GM21786 (cell line): ENCODE measurements at regions not wholly inside any gene's neighbourhood (a gene's known extent, or its start where the extent isn't known, plus 50 kb on each side); places are given as distances from the start of the nearest gene placed in this dataset.
A peak's percentile ranks its signal among the peaks of the same experiment; 100 is the strongest.

ENCODE experiments used
- ATAC-seq: cut with Tn5 transposase; IDR thresholded peaks from one replicate; pipeline ENCODE4 v1.9.1; 2021; ENCODE audit not compliant: unreplicated experiment

- no peak for ATAC-seq
Observed at GRCh38 chr15:95302809-95303208, 1027.7 kb upstream of the NR2F2 start.

- ATAC-seq, result no peak
Observed at GRCh38 chr15:95303713-95304112, 1026.8 kb upstream of the NR2F2 start.

GRCh38 chr15:95304151-95304946 lies 1026.2 kb upstream of the NR2F2 start:
- ATAC-seq, result no peak

GRCh38 chr15:95304947-95305400 lies 1025.5 kb upstream of the NR2F2 start:
- no peak for ATAC-seq

- ATAC-seq, result no peak
Observed at GRCh38 chr15:95307115-95307514, 1023.4 kb upstream of the NR2F2 start.

- ATAC-seq, result no peak
Observed at GRCh38 chr15:95319242-95319641, 1011.3 kb upstream of the NR2F2 start.

GRCh38 chr15:95323796-95324195 lies 1006.7 kb upstream of the NR2F2 start:
- ATAC-seq, result no peak

GRCh38 chr15:95324656-95325055 lies 1005.8 kb upstream of the NR2F2 start:
- ATAC-seq, result no peak

GRCh38 chr15:95325763-95326404 lies 1004.6 kb upstream of the NR2F2 start:
- no peak for ATAC-seq

- no peak for ATAC-seq
Observed at GRCh38 chr15:95326431-95327182, 1003.9 kb upstream of the NR2F2 start.

GRCh38 chr15:95327183-95327525 lies 1003.3 kb upstream of the NR2F2 start:
- no peak for ATAC-seq

- ATAC-seq, result no peak
Observed at GRCh38 chr15:95327661-95328060, 1002.8 kb upstream of the NR2F2 start.

- ATAC-seq, result no peak
Observed at GRCh38 chr15:95328559-95328958, 1001.9 kb upstream of the NR2F2 start.

- ATAC-seq, result no peak
Observed at GRCh38 chr15:95329362-95329761, 1001.1 kb upstream of the NR2F2 start.

- ATAC-seq, result no peak
Observed at GRCh38 chr15:95341686-95342085, 988.8 kb upstream of the NR2F2 start.

- no peak for ATAC-seq
Observed at GRCh38 chr15:95345867-95346266, 984.6 kb upstream of the NR2F2 start.

- ATAC-seq, result no peak
Observed at GRCh38 chr15:95346721-95347475, 983.6 kb upstream of the NR2F2 start.

GRCh38 chr15:95347837-95348236 lies 982.7 kb upstream of the NR2F2 start:
- ATAC-seq, result no peak

GRCh38 chr15:95350908-95351307 lies 979.6 kb upstream of the NR2F2 start:
- ATAC-seq, result peak; percentile 45

- ATAC-seq, result no peak
Observed at GRCh38 chr15:95352631-95353187, 977.8 kb upstream of the NR2F2 start.

GRCh38 chr15:95353512-95353911 lies 977.0 kb upstream of the NR2F2 start:
- ATAC-seq, result no peak
